ENCODE measurements at regions not wholly inside any gene's neighbourhood (a gene's known extent, or its start where the extent isn't known, plus 50 kb on each side); places are given as distances from the start of the nearest gene placed in this dataset.
A peak's percentile ranks its signal among the peaks of the same experiment; 100 is the strongest.

GRCh38 chr6:149158076-149158475 is 159.4 kb upstream of the TAB2 start:
- Histone ChIP-seq H3K27me3 (ENCODE audit: insufficient read depth) (no peaks in the 10 kb centered on the region), H2AFZ (peak overlapping the region; percentile 57; the same call in 1 of the 2 replicates), H3K4me3 (no peak overlapping the region), H4K20me1 (replicated peaks; ENCODE audit: insufficient read depth) (no peaks in the 10 kb centered on the region), H3K9me2 (ENCODE audit: insufficient read depth) (peaks cover 8% of the 10 kb centered on the region; the same call in 1 of the 2 replicates), H3K36me3 (ENCODE audit: insufficient read depth) (no peaks in the 10 kb centered on the region), H3F3A (replicated peaks; ENCODE audit: low read depth) (no peaks in the 10 kb centered on the region), H3K4me2 (peak overlapping the region; percentile 29), H3K27ac (ENCODE audit: low read depth) (no peak overlapping the region), H3K4me1 (ENCODE audit: insufficient read depth) (peaks cover 16% of the 10 kb centered on the region), H3K79me2 (replicated peaks; ENCODE audit: insufficient read depth) (no peaks in the 10 kb centered on the region)
- H3K9me3 Mint-ChIP-seq, result peaks cover 2% of the 10 kb centered on the region; the same call in 1 of the 3 replicates
- no peak for TF ChIP-seq ZNF462 (CRISPR knock-in tag; IDR thresholded peaks at IDR 0.05)
- TF ChIP-seq ETS1 (IDR thresholded peaks at IDR 0.05), result no peak
- no peak for TF ChIP-seq JUNB (IDR thresholded peaks at IDR 0.05; ENCODE audit: unreplicated experiment)
- no peak for TF ChIP-seq STAT1 (IDR thresholded peaks at IDR 0.05; ENCODE audit: unreplicated experiment)
- TF ChIP-seq EZH2phosphoT487 (IDR thresholded peaks at IDR 0.05; ENCODE audit: unreplicated experiment), result no peak
- TF ChIP-seq POLR2AphosphoS5 (IDR thresholded peaks at IDR 0.05; ENCODE audit: low read depth), result no peak
- TF ChIP-seq EZH2 (IDR thresholded peaks at IDR 0.05; ENCODE audit: low read depth, unreplicated experiment), result no peak
- no peak for TF ChIP-seq CREB1 (CRISPR knock-in tag; IDR thresholded peaks at IDR 0.05; ENCODE audit: low read depth)
- TF ChIP-seq NANOG (IDR thresholded peaks at IDR 0.05; ENCODE audit: borderline replicate concordance), result no peak
- TF ChIP-seq, protein P1, sequence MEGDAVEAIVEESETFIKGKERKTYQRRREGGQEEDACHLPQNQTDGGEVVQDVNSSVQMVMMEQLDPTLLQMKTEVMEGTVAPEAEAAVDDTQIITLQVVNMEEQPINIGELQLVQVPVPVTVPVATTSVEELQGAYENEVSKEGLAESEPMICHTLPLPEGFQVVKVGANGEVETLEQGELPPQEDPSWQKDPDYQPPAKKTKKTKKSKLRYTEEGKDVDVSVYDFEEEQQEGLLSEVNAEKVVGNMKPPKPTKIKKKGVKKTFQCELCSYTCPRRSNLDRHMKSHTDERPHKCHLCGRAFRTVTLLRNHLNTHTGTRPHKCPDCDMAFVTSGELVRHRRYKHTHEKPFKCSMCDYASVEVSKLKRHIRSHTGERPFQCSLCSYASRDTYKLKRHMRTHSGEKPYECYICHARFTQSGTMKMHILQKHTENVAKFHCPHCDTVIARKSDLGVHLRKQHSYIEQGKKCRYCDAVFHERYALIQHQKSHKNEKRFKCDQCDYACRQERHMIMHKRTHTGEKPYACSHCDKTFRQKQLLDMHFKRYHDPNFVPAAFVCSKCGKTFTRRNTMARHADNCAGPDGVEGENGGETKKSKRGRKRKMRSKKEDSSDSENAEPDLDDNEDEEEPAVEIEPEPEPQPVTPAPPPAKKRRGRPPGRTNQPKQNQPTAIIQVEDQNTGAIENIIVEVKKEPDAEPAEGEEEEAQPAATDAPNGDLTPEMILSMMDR (conservative IDR thresholded peaks at IDR 0.05; ENCODE audit: low read depth in 2 of 2), result no peak
- TF ChIP-seq ZNF331 (CRISPR knock-in tag; IDR thresholded peaks at IDR 0.05; ENCODE audit: low read depth), result no peak
- TF ChIP-seq ZNF114 (CRISPR knock-in tag; IDR thresholded peaks at IDR 0.05), result no peak
- no peak for TF ChIP-seq REST (IDR thresholded peaks at IDR 0.05; ENCODE audit: unreplicated experiment)
- DNase-seq (ENCODE audit: low spot score), result no peak
- no peak overlapping the region for H3K27ac Mint-ChIP-seq
- peaks cover 4% of the 10 kb centered on the region for H3K27me3 Mint-ChIP-seq (ENCODE audit: insufficient read depth, low read depth, poor library complexity)
- H3K4me3 Mint-ChIP-seq, result no peak overlapping the region
- H3K36me3 Mint-ChIP-seq (ENCODE audit: low read depth), result no peaks in the 10 kb centered on the region
- no peak for ATAC-seq
- H3K4me1 Mint-ChIP-seq, result peaks cover 14% of the 10 kb centered on the region
